Stomach (tissue), 4 donors: ENCODE measurements at regions not wholly inside any gene's neighbourhood (a gene's known extent, or its start where the extent isn't known, plus 50 kb on each side); places are given as distances from the start of the nearest gene placed in this dataset.

Experiments
- POLR2A ChIP-seq, 4 donors: fragments of 450-650 bp; IDR thresholded peaks; one replicate each; pipeline ENCODE4 v1.6.1; 2016; ENCODE audit warnings: antibody characterized with exemption in 4 of 4, control low read depth in 2 of 4, mild to moderate bottlenecking in 1 of 4, moderate library complexity in 1 of 4
- POLR2AphosphoS5 ChIP-seq, 3 donors: sonication (generic); formaldehyde crosslinking; IDR thresholded peaks; one replicate each; pipeline ENCODE4 v1.6.1; 2016; ENCODE audit warnings: antibody characterized with exemption in 3 of 3

DNA sequence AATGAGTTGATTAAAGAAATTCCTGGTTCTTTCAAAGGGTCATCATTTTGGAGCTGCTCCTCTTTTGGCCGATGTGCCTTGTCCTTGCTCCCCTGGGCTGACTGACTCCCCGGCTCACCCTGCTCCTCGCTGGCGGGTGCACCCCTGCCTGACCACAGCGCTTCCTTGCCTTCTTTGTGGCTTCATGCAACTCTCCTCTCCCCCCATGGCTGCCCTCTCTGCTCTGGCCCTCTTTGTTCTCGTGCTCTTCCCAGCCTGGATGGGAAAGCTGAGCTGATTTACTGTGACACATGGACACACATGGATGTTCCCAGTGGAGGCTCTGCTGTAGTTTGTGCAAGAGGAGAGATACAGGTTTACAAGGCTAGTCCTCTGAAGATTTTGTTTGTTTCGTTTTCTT is 234.6 kb downstream of the HAUS1 start:
- TF ChIP-seq POLR2AphosphoS5 (IDR thresholded peaks at IDR 0.05) = no peak
- TF ChIP-seq POLR2A (IDR thresholded peaks at IDR 0.05) = no peak
